ENCODE measurements at regions not wholly inside any gene's neighbourhood (a gene's known extent, or its start where the extent isn't known, plus 50 kb on each side); places are given as distances from the start of the nearest gene placed in this dataset.

DNA sequence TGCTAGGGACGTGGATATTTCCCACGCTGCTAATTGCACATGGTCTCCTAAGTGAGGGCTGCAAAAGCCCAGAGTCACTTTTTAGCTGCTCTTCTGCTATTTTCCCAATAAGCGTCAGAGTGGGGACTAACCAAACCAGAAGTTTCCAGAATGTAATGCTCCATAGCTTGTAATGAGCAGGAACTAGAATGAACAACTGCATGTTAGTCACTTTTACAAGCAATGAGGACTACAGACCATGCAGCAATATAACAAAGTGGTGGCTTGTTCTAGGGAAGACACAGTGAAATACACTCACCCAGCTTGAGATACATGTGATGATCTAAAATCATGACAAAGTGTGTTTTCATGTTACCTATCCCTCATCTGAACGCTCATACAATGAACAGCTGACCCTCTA lies 314.1 kb upstream of the SGK1 start:
- in situ Hi-C loops (cut with HindIII; ENCODE audit: low pct_ligation_motif_present, low sequenced_read_pairs) = no loop called here
- H3K27me3 ChIP-seq (replicated peaks) = no peaks in the 10 kb centered on the region
- H3K4me3 ChIP-seq (ENCODE audit: low read depth, low read length) = no peak overlapping the region
- no peak overlapping the region for H3K27ac ChIP-seq
- TF ChIP-seq, protein P1, sequence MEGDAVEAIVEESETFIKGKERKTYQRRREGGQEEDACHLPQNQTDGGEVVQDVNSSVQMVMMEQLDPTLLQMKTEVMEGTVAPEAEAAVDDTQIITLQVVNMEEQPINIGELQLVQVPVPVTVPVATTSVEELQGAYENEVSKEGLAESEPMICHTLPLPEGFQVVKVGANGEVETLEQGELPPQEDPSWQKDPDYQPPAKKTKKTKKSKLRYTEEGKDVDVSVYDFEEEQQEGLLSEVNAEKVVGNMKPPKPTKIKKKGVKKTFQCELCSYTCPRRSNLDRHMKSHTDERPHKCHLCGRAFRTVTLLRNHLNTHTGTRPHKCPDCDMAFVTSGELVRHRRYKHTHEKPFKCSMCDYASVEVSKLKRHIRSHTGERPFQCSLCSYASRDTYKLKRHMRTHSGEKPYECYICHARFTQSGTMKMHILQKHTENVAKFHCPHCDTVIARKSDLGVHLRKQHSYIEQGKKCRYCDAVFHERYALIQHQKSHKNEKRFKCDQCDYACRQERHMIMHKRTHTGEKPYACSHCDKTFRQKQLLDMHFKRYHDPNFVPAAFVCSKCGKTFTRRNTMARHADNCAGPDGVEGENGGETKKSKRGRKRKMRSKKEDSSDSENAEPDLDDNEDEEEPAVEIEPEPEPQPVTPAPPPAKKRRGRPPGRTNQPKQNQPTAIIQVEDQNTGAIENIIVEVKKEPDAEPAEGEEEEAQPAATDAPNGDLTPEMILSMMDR (IDR thresholded peaks at IDR 0.05; ENCODE audit: low read depth, low read length, missing control alignments) = no peak
- H3K36me3 ChIP-seq (replicated peaks) = no peaks in the 10 kb centered on the region
- no peak for DNase-seq

DNA sequence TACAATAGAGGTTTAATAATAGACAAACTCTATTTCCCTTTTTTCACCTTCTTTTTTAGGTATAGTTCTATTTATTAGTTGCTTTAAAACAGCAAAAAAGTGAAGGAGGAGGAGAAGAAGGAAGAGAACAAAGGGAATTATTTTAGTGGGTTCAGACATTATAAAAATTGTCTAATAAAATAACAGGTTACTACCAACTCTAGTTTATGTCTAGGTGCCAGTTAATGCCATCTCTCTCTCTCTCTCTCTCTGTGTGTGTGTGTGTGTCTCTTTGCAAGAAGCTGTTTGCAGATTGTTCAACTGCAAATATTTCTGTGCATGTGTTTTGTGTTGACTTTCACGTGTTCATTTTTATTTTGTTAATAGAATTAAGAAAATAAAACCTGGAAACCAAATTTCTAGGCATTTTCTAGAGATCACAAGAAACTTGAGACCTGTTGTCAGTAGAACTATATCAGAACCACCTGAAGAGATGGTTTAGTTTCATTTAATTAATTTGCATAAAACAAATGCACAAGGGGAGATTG lies 313.5 kb upstream of the SGK1 start:
- TF ChIP-seq, protein P1 (IDR thresholded peaks at IDR 0.05; ENCODE audit: low read depth, low read length, missing control alignments) = no peak

DNA sequence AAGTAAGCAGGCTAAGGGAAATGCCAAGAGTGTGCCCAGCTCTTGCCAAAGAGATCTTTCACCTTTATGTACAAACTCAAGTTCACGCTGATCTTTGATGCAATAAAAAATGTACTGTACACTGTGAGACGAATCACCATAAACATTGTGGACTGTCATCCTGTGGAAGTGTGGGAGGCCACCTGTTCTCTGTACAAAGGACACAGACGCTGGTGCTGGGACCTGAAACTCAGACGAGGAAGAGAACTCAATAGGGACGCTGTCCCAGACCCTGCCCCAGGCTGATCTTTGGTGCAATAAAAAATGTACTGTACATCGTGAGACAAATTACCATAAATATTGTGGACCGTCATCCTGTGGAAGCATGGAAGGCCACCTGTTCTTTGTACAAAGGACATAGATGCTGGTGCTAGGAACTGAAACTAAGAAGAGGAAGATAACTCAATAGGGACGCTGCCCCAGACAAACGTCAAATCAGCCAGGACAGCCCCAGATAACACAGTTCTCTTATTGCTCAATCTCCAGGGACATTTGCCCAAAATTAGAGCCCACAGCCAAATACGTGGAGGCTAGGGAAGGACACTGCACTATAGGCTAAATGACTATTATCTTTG lies 312.7 kb upstream of the SGK1 start:
- TF ChIP-seq, protein P1 (IDR thresholded peaks at IDR 0.05; ENCODE audit: low read depth, low read length, missing control alignments) = no peak
- H3K36me3 ChIP-seq (replicated peaks) = no peaks in the 10 kb centered on the region
- in situ Hi-C loops (cut with HindIII; ENCODE audit: low pct_ligation_motif_present, low sequenced_read_pairs) = no loop called here
- no peak for DNase-seq
- no peaks in the 10 kb centered on the region for H3K27me3 ChIP-seq (replicated peaks)
- H3K4me3 ChIP-seq (ENCODE audit: low read depth, low read length) = no peak overlapping the region
- no peak overlapping the region for H3K27ac ChIP-seq

More for the DNA sequence above, 313.5 kb upstream of the SGK1 start:
- in situ Hi-C loops (cut with HindIII; ENCODE audit: low pct_ligation_motif_present, low sequenced_read_pairs) = no loop called here
- no peak overlapping the region for H3K27ac ChIP-seq
- H3K36me3 ChIP-seq (replicated peaks) = no peaks in the 10 kb centered on the region
- DNase-seq = no peak
- no peaks in the 10 kb centered on the region for H3K27me3 ChIP-seq (replicated peaks)
- no peak overlapping the region for H3K4me3 ChIP-seq (ENCODE audit: low read depth, low read length)

DNA sequence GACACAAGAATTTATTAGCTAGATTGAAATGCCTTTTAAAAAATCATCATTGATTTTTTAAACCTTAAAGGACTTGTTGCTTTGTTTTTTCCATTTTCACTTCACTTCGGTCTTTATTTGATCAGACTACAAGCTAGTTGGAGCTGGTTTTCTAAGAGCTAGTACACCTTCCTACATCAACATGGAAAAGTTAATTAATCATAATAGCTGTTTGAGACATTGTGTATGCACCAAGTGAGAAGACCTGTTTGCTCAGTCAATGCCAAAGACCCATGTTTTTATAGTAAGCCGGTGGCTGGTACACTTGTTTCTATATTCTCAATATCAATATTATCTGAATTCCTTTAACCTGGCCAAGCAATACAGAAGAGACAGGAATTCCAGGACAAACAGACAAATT lies 310.2 kb upstream of the SGK1 start:
- in situ Hi-C loops (cut with HindIII; ENCODE audit: low pct_ligation_motif_present, low sequenced_read_pairs) = no loop called here
- Histone ChIP-seq H3K27me3 (replicated peaks) (no peaks in the 10 kb centered on the region), H3K27ac (no peak overlapping the region), H3K36me3 (replicated peaks) (no peaks in the 10 kb centered on the region), H3K4me3 (ENCODE audit: low read depth, low read length) (no peak overlapping the region)
- DNase-seq = no peak
- TF ChIP-seq, protein P1 (IDR thresholded peaks at IDR 0.05; ENCODE audit: low read depth, low read length, missing control alignments) = no peak

DNA sequence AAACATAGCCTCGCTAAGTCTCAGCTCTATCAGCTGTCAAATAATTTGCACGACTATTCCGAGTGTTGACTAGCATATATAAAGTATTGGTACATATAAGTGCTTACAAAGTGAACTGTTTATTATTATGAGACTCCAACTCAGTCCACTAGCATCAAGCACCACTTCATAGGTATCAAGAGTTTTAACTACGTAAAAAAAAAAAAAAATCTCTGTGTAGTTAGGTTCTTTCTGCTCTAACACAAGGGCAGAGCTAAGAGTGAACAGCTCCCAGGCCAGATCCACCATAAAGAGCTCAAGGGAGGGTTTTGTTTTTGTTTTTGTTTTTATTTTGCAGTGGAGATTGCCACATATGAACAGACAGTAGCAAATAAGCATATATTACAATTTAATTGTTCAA lies 309.8 kb upstream of the SGK1 start:
- no peak for DNase-seq
- H3K27ac ChIP-seq = no peak overlapping the region
- in situ Hi-C loops (cut with HindIII; ENCODE audit: low pct_ligation_motif_present, low sequenced_read_pairs) = no loop called here
- H3K36me3 ChIP-seq (replicated peaks) = no peaks in the 10 kb centered on the region
- no peaks in the 10 kb centered on the region for H3K27me3 ChIP-seq (replicated peaks)
- H3K4me3 ChIP-seq (ENCODE audit: low read depth, low read length) = no peak overlapping the region
- TF ChIP-seq, protein P1 (IDR thresholded peaks at IDR 0.05; ENCODE audit: low read depth, low read length, missing control alignments) = no peak

DNA sequence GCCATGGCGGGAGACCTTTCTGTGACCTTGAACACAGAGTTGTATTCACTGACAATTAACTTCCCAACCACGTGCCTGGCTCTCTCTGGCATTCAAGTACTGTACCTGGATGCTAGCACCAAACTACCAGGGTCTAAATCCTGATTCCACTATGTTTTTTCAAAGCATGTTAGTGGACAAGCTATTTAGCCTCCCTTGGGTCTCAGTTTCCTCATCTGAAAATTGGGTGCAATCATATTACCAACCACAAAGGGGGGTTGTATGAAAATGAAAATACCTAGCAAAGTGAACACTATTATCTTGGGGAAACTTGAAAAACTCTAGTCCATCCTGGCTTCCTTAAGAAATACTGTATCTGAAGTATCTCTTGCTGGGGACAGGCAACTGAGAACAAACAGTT lies 308.7 kb upstream of the SGK1 start:
- TF ChIP-seq, protein P1 (IDR thresholded peaks at IDR 0.05; ENCODE audit: low read depth, low read length, missing control alignments) = no peak
- in situ Hi-C loops (cut with HindIII; ENCODE audit: low pct_ligation_motif_present, low sequenced_read_pairs) = no loop called here
- DNase-seq = peak; percentile 14
- Histone ChIP-seq H3K27ac (no peak overlapping the region), H3K36me3 (replicated peaks) (no peaks in the 10 kb centered on the region), H3K27me3 (replicated peaks) (no peaks in the 10 kb centered on the region), H3K4me3 (ENCODE audit: low read depth, low read length) (no peak overlapping the region)
